ENCODE measurements at regions not wholly inside any gene's neighbourhood (a gene's known extent, or its start where the extent isn't known, plus 50 kb on each side); places are given as distances from the start of the nearest gene placed in this dataset.

GRCh38 chr17:69943058-69943457, 132.0 kb upstream of the KCNJ16 start:
- H3K27ac ChIP-seq (ENCODE audit: extremely low read length, insufficient read depth, low read length) = no peak overlapping the region
- H3K9me3 ChIP-seq (ENCODE audit: low read length) = peaks cover 94% of the 10 kb centered on the region
- H3K27me3 ChIP-seq (ENCODE audit: control insufficient read depth in 1 of 2, insufficient read depth in 2 of 2, low read length in 2 of 2) = no peaks in the 10 kb centered on the region
- H3K79me2 ChIP-seq (ENCODE audit: insufficient read depth, low read length) = no peaks in the 10 kb centered on the region
- no peaks in the 10 kb centered on the region for H3K4me1 ChIP-seq (ENCODE audit: insufficient read depth, low read length)
- no peak for TF ChIP-seq ZNF75D (CRISPR knock-in tag; IDR thresholded peaks at IDR 0.05; ENCODE audit: borderline replicate concordance)
- no peak for TF ChIP-seq HNRNPH1 (optimal IDR thresholded peaks at IDR 0.05; ENCODE audit: low read depth, low read length)
- no peak for TF ChIP-seq KDM1A (CRISPR knock-in tag; IDR thresholded peaks at IDR 0.05)
- no peak for TF ChIP-seq SIN3A (IDR thresholded peaks at IDR 0.05; ENCODE audit: borderline replicate concordance, low read depth, low read length)
- no peak for TF ChIP-seq SIX1 (CRISPR knock-in tag; IDR thresholded peaks at IDR 0.05; ENCODE audit: borderline replicate concordance)
- no peaks in the 10 kb centered on the region for H4K20me1 ChIP-seq (ENCODE audit: insufficient read depth, low read length)
- H2AFZ ChIP-seq (ENCODE audit: low read length) = no peak overlapping the region
- no peaks in the 10 kb centered on the region for H3K36me3 ChIP-seq (replicated peaks in 1 of 2; ENCODE audit: control insufficient read depth in 1 of 2, insufficient read depth in 2 of 2, low read length in 2 of 2)
- H3K4me3 ChIP-seq (replicated peaks in 1 of 3; ENCODE audit: insufficient read depth in 1 of 3, low read depth in 2 of 3, low read length in 3 of 3) = no peak overlapping the region
- POLR2A ChIA-PET = no interaction called here
- no peak for ATAC-seq
- CTCF ChIA-PET (ENCODE audit: low intra/inter-chr PET ratio, low total read pairs) = no interaction called here
- no peak for FAIRE-seq
- no peak overlapping the region for H3K9ac ChIP-seq (ENCODE audit: insufficient read depth, low read depth, low read length)
- intact Hi-C loops (cut with micrococcal nuclease; ENCODE audit: unreplicated experiment) (no loop called here), in situ Hi-C loops (cut with HindIII; ENCODE audit: extremely low pct_ligation_motif_present, low pct_unique_long_range_greater_than_20kb) (no loop called here)
- no peak overlapping the region for H3K4me2 ChIP-seq (ENCODE audit: low read depth, low read length)
- no TSS peak for BruUV-seq (replicated peaks)
- no peak for DNase-seq (ENCODE audit: low spot score)

GRCh38 chr17:69944406-69944805, 130.6 kb upstream of the KCNJ16 start:
- Histone ChIP-seq H3K79me2 (ENCODE audit: insufficient read depth, low read length) (no peaks in the 10 kb centered on the region), H2AFZ (ENCODE audit: low read length) (no peak overlapping the region), H3K4me3 (replicated peaks in 1 of 3; ENCODE audit: insufficient read depth in 1 of 3, low read depth in 2 of 3, low read length in 3 of 3) (no peak overlapping the region), H3K27me3 (ENCODE audit: control insufficient read depth in 1 of 2, insufficient read depth in 2 of 2, low read length in 2 of 2) (no peaks in the 10 kb centered on the region), H4K20me1 (ENCODE audit: insufficient read depth, low read length) (no peaks in the 10 kb centered on the region), H3K4me1 (ENCODE audit: insufficient read depth, low read length) (no peaks in the 10 kb centered on the region), H3K9me3 (ENCODE audit: low read length) (peaks cover 90% of the 10 kb centered on the region), H3K36me3 (replicated peaks in 1 of 2; ENCODE audit: control insufficient read depth in 1 of 2, insufficient read depth in 2 of 2, low read length in 2 of 2) (no peaks in the 10 kb centered on the region), H3K27ac (ENCODE audit: extremely low read length, insufficient read depth, low read length) (no peak overlapping the region), H3K4me2 (ENCODE audit: low read depth, low read length) (no peak overlapping the region), H3K9ac (ENCODE audit: insufficient read depth, low read depth, low read length) (no peak overlapping the region)
- WGBS (ENCODE audit: low lambda C conversion rate) = 10% methylated on average over 5 of the region's 5 CpGs
- no peak for DNase-seq (ENCODE audit: low spot score)
- TF ChIP-seq ATF7 (IDR thresholded peaks at IDR 0.05) (no peak), ATF7 (CRISPR knock-in tag; IDR thresholded peaks at IDR 0.05) (no peak), ZNF124 (CRISPR knock-in tag; IDR thresholded peaks at IDR 0.05) (no peak), GMEB2 (CRISPR knock-in tag; IDR thresholded peaks at IDR 0.05; ENCODE audit: low read depth) (no peak), ZBTB25 (CRISPR knock-in tag; IDR thresholded peaks at IDR 0.05) (no peak), GPN1 (CRISPR knock-in tag; IDR thresholded peaks at IDR 0.05; ENCODE audit: borderline replicate concordance) (no peak), SAP130 (CRISPR knock-in tag; IDR thresholded peaks at IDR 0.05; ENCODE audit: low read depth) (no peak), ATF2 (CRISPR knock-in tag; IDR thresholded peaks at IDR 0.05) (no peak), SRSF4 (IDR thresholded peaks at IDR 0.05; ENCODE audit: low read depth, low read length, poor library complexity, severe bottlenecking) (no peak), TBX2 (CRISPR knock-in tag; IDR thresholded peaks at IDR 0.05; ENCODE audit: borderline replicate concordance) (no peak)
- CTCF ChIA-PET (ENCODE audit: low intra/inter-chr PET ratio, low total read pairs) = no interaction called here
- BruUV-seq (replicated peaks) = no TSS peak
- no peak for ATAC-seq
- POLR2A ChIA-PET = no interaction called here
- in situ Hi-C loops (cut with HindIII; ENCODE audit: extremely low pct_ligation_motif_present, low pct_unique_long_range_greater_than_20kb) = no loop called here
- FAIRE-seq = no peak
- intact Hi-C loops (cut with micrococcal nuclease; ENCODE audit: unreplicated experiment) = no loop called here

Data from HepG2 (cell line).